HEK293 (cell line): ENCODE measurements at regions not wholly inside any gene's neighbourhood (a gene's known extent, or its start where the extent isn't known, plus 50 kb on each side); places are given as distances from the start of the nearest gene placed in this dataset.

Experiments
- CTCF ChIA-PET: fragments of 350-600 bp; formaldehyde crosslinking; extraction: SDS; loops from one replicate; lab custom pipeline; 2021; ENCODE audit warnings: antibody characterized with exemption; lab: Yijun Ruan, JAX
- POLR2A ChIA-PET: fragments of 300-600 bp; formaldehyde crosslinking; extraction: SDS; loops from one replicate; lab custom pipeline; 2020; ENCODE audit warnings: antibody characterized with exemption, inconsistent platforms; lab: Yijun Ruan, JAX
- H3K27ac ChIP-seq: fragments of 200-500 bp; sonication (Bioruptor generic); 2 replicates; pipeline ENCODE4 v1.5.1; 2014; ENCODE audit warnings: low read depth, low read length, control low read depth, inconsistent platforms; ENCODE audit errors: extremely low read depth
- H3K36me3 ChIP-seq, 2 experiments: fragments of 200-500 bp in 1 of 2; sonication (Bioruptor generic) in 1 of 2; 1 replicate in 1 of 2; 2 replicates in 1 of 2; pipeline ENCODE4 v1.5.1; 2014 to 2017; ENCODE audit warnings: inconsistent platforms in 2 of 2, low read length in 2 of 2; ENCODE audit not compliant: control insufficient read depth in 2 of 2, insufficient read depth in 1 of 2
- H3K4me1 ChIP-seq: fragments of 200-500 bp; sonication (Bioruptor generic); 2 replicates; pipeline ENCODE4 v1.5.1; 2014; ENCODE audit warnings: mild to moderate bottlenecking, low read length, inconsistent platforms; ENCODE audit not compliant: control insufficient read depth, insufficient read depth
- H3K4me3 ChIP-seq: 2 replicates; pipeline ENCODE4 v1.5.1; 2011; ENCODE audit warnings: low read depth, mild to moderate bottlenecking, control low read depth, low read length, moderate library complexity
- H3K9me3 ChIP-seq: fragments of 200-500 bp; sonication (Bioruptor generic); 2 replicates; pipeline ENCODE4 v1.5.1; 2014; ENCODE audit warnings: low read depth, low read length, inconsistent platforms; ENCODE audit not compliant: control insufficient read depth, insufficient read depth
- FEZF1 ChIP-seq: fragments of 450-650 bp; formaldehyde crosslinking; IDR thresholded peaks from 2 replicates; pipeline ENCODE4 v1.5.1; 2016; ENCODE audit warnings: missing biosample characterization, missing genetic modification characterization
- HOXA7 ChIP-seq: sonication (generic); formaldehyde crosslinking; IDR thresholded peaks from 2 replicates; pipeline ENCODE4 v1.8.1; 2022; ENCODE audit warnings: missing genetic modification reagents, borderline replicate concordance
- KLF1 ChIP-seq: fragments of 450-650 bp; formaldehyde crosslinking; IDR thresholded peaks from 2 replicates; pipeline ENCODE4 v1.5.1; 2016; ENCODE audit warnings: missing biosample characterization, missing genetic modification characterization
- OSR2 ChIP-seq: fragments of 450-650 bp; formaldehyde crosslinking; IDR thresholded peaks from 2 replicates; pipeline ENCODE4 v1.5.1; 2016; ENCODE audit warnings: missing biosample characterization, missing genetic modification characterization
- SP2 ChIP-seq: fragments of 450-650 bp; formaldehyde crosslinking; IDR thresholded peaks from 2 replicates; pipeline ENCODE4 v1.5.1; 2016; ENCODE audit warnings: missing biosample characterization, missing genetic modification characterization
- ZBTB48 ChIP-seq: fragments of 450-650 bp; formaldehyde crosslinking; IDR thresholded peaks from 2 replicates; pipeline ENCODE4 v1.5.1; 2016; ENCODE audit warnings: missing biosample characterization, missing genetic modification characterization
- ZFHX2 ChIP-seq: fragments of 450-650 bp; formaldehyde crosslinking; conservative IDR thresholded peaks from 2 replicates; pipeline ENCODE4 v1.5.1; 2016; ENCODE audit warnings: missing biosample characterization, missing genetic modification characterization
- ZFP3 ChIP-seq: fragments of 450-650 bp; formaldehyde crosslinking; IDR thresholded peaks from 2 replicates; pipeline ENCODE4 v1.5.1; 2016; ENCODE audit warnings: low read depth, missing biosample characterization, missing genetic modification characterization
- ZNF10 ChIP-seq: fragments of 450-650 bp; formaldehyde crosslinking; IDR thresholded peaks from 2 replicates; pipeline ENCODE4 v1.5.1; 2017; ENCODE audit warnings: missing biosample characterization, missing genetic modification characterization
- ZNF354C ChIP-seq: fragments of 450-650 bp; formaldehyde crosslinking; IDR thresholded peaks from 2 replicates; pipeline ENCODE4 v1.5.1; 2016; ENCODE audit warnings: missing biosample characterization, missing genetic modification characterization, low read depth, borderline replicate concordance
- ZNF555 ChIP-seq: fragments of 450-650 bp; formaldehyde crosslinking; conservative IDR thresholded peaks from 2 replicates; pipeline ENCODE4 v1.5.1; 2017; ENCODE audit warnings: missing biosample characterization, mild to moderate bottlenecking, missing genetic modification characterization, inconsistent platforms
- ZNF670 ChIP-seq: fragments of 450-650 bp; formaldehyde crosslinking; IDR thresholded peaks from 2 replicates; pipeline ENCODE4 v1.5.1; 2016; ENCODE audit warnings: missing biosample characterization, missing genetic modification characterization, low read depth
- ZNF701 ChIP-seq: fragments of 450-650 bp; formaldehyde crosslinking; IDR thresholded peaks from 2 replicates; pipeline ENCODE4 v1.5.1; 2016; ENCODE audit warnings: missing biosample characterization, missing genetic modification characterization
- ZNF776 ChIP-seq: fragments of 450-650 bp; formaldehyde crosslinking; IDR thresholded peaks from 2 replicates; pipeline ENCODE4 v1.5.0; 2017; ENCODE audit warnings: missing biosample characterization, missing genetic modification characterization, borderline replicate concordance
- ZNF792 ChIP-seq: fragments of 450-650 bp; formaldehyde crosslinking; IDR thresholded peaks from 2 replicates; pipeline ENCODE4 v1.5.1; 2016; ENCODE audit warnings: missing biosample characterization, missing genetic modification characterization
- ZXDB ChIP-seq: fragments of 450-650 bp; formaldehyde crosslinking; IDR thresholded peaks from 2 replicates; pipeline ENCODE4 v1.5.1; 2016; ENCODE audit warnings: missing biosample characterization, missing genetic modification characterization
- TF ChIP-seq, protein P1 (sequence below): fragments of 450-650 bp; formaldehyde crosslinking; IDR thresholded peaks from 2 replicates; pipeline ENCODE4 v1.5.1; 2017; ENCODE audit warnings: missing biosample characterization, missing genetic modification characterization
- TF ChIP-seq, protein P2 (sequence below): fragments of 450-650 bp; formaldehyde crosslinking; IDR thresholded peaks from 2 replicates; pipeline ENCODE4 v1.5.1; 2016; ENCODE audit warnings: missing biosample characterization, missing genetic modification characterization, low read depth
- TF ChIP-seq, protein P3 (sequence below): fragments of 450-650 bp; formaldehyde crosslinking; IDR thresholded peaks from 2 replicates; pipeline ENCODE4 v1.5.1; 2017; ENCODE audit warnings: missing biosample characterization, mild to moderate bottlenecking, missing genetic modification characterization, moderate library complexity
- TF ChIP-seq, protein P4 (sequence below): fragments of 450-650 bp; formaldehyde crosslinking; conservative IDR thresholded peaks from 2 replicates; pipeline ENCODE4 v1.5.1; 2016; ENCODE audit warnings: low read depth, missing biosample characterization, missing genetic modification characterization
- TF ChIP-seq, protein P5 (sequence below): fragments of 450-650 bp; formaldehyde crosslinking; IDR thresholded peaks from 2 replicates; pipeline ENCODE4 v1.5.1; 2016; ENCODE audit warnings: missing biosample characterization, missing genetic modification characterization

DNA sequence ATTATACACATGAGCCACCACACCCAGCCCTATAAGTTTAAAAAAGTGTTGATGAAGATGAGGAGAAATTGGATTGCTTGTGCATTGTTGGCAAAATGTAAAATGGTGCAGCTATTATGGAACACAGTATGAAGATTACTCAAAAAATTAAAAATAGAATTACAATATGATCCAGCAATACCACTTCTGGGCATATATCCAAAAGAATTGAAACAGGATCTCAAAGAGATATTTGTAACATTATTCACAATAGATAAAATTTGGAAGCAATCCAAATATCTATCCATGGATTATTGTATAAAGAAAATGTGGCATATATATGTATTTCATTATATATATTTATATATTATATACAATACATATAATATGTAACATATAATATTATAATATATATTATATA is 515.6 kb upstream of the GNPDA2 start (continued):
- TF ChIP-seq, protein P1, sequence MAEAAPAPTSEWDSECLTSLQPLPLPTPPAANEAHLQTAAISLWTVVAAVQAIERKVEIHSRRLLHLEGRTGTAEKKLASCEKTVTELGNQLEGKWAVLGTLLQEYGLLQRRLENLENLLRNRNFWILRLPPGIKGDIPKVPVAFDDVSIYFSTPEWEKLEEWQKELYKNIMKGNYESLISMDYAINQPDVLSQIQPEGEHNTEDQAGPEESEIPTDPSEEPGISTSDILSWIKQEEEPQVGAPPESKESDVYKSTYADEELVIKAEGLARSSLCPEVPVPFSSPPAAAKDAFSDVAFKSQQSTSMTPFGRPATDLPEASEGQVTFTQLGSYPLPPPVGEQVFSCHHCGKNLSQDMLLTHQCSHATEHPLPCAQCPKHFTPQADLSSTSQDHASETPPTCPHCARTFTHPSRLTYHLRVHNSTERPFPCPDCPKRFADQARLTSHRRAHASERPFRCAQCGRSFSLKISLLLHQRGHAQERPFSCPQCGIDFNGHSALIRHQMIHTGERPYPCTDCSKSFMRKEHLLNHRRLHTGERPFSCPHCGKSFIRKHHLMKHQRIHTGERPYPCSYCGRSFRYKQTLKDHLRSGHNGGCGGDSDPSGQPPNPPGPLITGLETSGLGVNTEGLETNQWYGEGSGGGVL (tag by site-specific recombination), result no peak
- TF ChIP-seq ZNF354C (tag by site-specific recombination) (no peak), ZNF555 (tag by site-specific recombination) (no peak), ZXDB (no peak), ZNF776 (tag by site-specific recombination) (no peak), ZNF792 (no peak)

DNA sequence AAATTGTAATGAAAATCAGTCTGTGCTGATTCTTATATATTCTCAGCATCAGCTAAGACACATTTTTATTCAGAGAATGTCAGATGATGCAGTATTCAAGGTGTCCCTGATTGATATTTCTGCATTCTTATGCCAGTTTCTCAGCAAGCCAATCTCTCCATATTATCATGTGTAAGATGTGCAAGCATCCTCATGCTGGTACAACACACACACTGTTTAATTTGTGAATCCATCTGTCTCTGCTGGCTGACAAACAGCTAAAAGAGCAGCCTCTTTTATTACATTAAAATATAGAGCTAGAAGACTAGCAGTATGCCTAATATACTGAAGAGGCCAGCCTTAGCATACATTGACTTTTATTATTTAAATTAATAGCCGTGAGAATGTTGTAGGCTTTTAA is 502.9 kb upstream of the GNPDA2 start:
- Histone ChIP-seq H3K4me3 (no peak overlapping the region), H3K27ac (no peak overlapping the region), H3K36me3 (no peaks in the 10 kb centered on the region), H3K4me1 (no peaks in the 10 kb centered on the region), H3K9me3 (no peaks in the 10 kb centered on the region)
- POLR2A ChIA-PET, result no interaction called here
- TF ChIP-seq ZFP3 (tag by site-specific recombination) (no peak), ZFHX2 (tag by site-specific recombination) (no peak), ZNF670 (no peak), ZNF354C (tag by site-specific recombination) (no peak), SP2 (tag by site-specific recombination) (no peak), OSR2 (tag by site-specific recombination) (no peak), ZNF701 (tag by site-specific recombination) (no peak)
- TF ChIP-seq, protein P2, sequence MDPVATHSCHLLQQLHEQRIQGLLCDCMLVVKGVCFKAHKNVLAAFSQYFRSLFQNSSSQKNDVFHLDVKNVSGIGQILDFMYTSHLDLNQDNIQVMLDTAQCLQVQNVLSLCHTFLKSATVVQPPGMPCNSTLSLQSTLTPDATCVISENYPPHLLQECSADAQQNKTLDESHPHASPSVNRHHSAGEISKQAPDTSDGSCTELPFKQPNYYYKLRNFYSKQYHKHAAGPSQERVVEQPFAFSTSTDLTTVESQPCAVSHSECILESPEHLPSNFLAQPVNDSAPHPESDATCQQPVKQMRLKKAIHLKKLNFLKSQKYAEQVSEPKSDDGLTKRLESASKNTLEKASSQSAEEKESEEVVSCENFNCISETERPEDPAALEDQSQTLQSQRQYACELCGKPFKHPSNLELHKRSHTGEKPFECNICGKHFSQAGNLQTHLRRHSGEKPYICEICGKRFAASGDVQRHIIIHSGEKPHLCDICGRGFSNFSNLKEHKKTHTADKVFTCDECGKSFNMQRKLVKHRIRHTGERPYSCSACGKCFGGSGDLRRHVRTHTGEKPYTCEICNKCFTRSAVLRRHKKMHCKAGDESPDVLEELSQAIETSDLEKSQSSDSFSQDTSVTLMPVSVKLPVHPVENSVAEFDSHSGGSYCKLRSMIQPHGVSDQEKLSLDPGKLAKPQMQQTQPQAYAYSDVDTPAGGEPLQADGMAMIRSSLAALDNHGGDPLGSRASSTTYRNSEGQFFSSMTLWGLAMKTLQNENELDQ (tag by site-specific recombination), result no peak
- CTCF ChIA-PET, result no interaction called here

GRCh38 chr4:45215976-45216542 is 489.7 kb upstream of the GNPDA2 start:
- POLR2A ChIA-PET, result no interaction called here
- Histone ChIP-seq H3K36me3 (no peaks in the 10 kb centered on the region), H3K27ac (no peak overlapping the region)
- CTCF ChIA-PET, result no interaction called here
- TF ChIP-seq, protein P3, sequence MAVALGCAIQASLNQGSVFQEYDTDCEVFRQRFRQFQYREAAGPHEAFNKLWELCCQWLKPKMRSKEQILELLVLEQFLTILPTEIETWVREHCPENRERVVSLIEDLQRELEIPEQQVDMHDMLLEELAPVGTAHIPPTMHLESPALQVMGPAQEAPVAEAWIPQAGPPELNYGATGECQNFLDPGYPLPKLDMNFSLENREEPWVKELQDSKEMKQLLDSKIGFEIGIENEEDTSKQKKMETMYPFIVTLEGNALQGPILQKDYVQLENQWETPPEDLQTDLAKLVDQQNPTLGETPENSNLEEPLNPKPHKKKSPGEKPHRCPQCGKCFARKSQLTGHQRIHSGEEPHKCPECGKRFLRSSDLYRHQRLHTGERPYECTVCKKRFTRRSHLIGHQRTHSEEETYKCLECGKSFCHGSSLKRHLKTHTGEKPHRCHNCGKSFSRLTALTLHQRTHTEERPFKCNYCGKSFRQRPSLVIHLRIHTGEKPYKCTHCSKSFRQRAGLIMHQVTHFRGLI (tag by site-specific recombination), result no peak
- TF ChIP-seq KLF1 (tag by site-specific recombination), result no peak
- no peak for TF ChIP-seq FEZF1
- TF ChIP-seq, protein P4, sequence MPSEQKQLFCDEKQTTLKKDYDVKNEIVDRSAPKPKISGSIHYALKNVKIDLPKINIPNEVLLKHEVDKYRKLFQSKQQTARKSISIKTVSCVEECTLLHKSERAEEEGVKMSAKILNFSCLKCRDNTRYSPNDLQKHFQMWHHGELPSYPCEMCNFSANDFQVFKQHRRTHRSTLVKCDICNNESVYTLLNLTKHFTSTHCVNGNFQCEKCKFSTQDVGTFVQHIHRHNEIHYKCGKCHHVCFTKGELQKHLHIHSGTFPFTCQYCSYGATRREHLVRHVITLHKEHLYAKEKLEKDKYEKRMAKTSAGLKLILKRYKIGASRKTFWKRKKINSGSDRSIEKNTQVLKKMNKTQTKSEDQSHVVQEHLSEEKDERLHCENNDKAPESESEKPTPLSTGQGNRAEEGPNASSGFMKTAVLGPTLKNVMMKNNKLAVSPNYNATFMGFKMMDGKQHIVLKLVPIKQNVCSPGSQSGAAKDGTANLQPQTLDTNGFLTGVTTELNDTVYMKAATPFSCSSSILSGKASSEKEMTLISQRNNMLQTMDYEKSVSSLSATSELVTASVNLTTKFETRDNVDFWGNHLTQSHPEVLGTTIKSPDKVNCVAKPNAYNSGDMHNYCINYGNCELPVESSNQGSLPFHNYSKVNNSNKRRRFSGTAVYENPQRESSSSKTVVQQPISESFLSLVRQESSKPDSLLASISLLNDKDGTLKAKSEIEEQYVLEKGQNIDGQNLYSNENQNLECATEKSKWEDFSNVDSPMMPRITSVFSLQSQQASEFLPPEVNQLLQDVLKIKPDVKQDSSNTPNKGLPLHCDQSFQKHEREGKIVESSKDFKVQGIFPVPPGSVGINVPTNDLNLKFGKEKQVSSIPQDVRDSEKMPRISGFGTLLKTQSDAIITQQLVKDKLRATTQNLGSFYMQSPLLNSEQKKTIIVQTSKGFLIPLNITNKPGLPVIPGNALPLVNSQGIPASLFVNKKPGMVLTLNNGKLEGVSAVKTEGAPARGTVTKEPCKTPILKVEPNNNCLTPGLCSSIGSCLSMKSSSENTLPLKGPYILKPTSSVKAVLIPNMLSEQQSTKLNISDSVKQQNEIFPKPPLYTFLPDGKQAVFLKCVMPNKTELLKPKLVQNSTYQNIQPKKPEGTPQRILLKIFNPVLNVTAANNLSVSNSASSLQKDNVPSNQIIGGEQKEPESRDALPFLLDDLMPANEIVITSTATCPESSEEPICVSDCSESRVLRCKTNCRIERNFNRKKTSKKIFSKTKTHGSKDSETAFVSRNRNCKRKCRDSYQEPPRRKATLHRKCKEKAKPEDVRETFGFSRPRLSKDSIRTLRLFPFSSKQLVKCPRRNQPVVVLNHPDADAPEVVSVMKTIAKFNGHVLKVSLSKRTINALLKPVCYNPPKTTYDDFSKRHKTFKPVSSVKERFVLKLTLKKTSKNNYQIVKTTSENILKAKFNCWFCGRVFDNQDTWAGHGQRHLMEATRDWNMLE (tag by site-specific recombination), result no peak
- TF ChIP-seq, protein P5, sequence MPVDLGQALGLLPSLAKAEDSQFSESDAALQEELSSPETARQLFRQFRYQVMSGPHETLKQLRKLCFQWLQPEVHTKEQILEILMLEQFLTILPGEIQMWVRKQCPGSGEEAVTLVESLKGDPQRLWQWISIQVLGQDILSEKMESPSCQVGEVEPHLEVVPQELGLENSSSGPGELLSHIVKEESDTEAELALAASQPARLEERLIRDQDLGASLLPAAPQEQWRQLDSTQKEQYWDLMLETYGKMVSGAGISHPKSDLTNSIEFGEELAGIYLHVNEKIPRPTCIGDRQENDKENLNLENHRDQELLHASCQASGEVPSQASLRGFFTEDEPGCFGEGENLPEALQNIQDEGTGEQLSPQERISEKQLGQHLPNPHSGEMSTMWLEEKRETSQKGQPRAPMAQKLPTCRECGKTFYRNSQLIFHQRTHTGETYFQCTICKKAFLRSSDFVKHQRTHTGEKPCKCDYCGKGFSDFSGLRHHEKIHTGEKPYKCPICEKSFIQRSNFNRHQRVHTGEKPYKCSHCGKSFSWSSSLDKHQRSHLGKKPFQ (tag by site-specific recombination), result no peak
- no peak for TF ChIP-seq ZBTB48 (tag by site-specific recombination)
- no peak for TF ChIP-seq HOXA7 (CRISPR knock-in tag)
- no peak for TF ChIP-seq ZNF10 (tag by site-specific recombination)
- TF ChIP-seq, all 188 proteins: peak for 0
- H3K4me1 ChIP-seq, result no peaks in the 10 kb centered on the region
- no peak overlapping the region for H3K4me3 ChIP-seq
- no peaks in the 10 kb centered on the region for H3K9me3 ChIP-seq
